ENCODE measurements at regions not wholly inside any gene's neighbourhood (a gene's known extent, or its start where the extent isn't known, plus 50 kb on each side); places are given as distances from the start of the nearest gene placed in this dataset.

- DNase-seq = no peak
These were observed 159.9 kb downstream of the PCDH7 start for GRCh38 chr4:30879855-30880598.

- no peak for DNase-seq
These were observed 161.8 kb downstream of the PCDH7 start for GRCh38 chr4:30881985-30882384.

GRCh38 chr4:30882443-30882842 is 162.3 kb downstream of the PCDH7 start:
- DNase-seq = no peak

DNA sequence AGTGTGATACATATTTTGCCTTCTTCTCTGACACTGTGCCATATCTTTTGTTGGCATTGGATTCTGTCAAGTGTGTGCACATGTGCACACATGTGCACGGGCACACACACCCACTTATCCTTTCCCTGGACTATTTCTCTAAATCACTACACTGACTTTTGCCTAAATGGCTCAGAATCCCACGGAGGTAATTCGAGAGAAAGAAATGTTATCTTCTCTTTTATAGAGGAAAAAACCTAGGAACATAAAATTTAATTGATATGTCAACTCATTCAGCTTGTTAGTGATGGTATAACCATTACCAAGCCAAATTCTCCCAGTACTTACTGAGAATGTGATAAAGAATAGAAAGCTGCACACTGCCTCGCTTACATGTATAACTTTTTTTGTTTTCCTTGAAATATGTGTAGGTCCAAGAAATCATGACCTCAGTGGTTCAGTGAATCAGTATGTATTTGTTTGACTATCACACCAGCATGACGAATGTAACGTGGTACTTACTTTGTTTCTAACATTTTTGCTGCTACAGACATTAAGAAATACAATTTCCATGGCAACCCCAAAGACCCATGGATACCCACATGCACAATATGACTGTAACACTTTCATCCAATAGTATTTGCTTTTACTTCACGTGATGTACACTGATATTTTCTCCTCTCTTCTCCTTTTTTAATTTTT is 163.0 kb downstream of the PCDH7 start:
- DNase-seq = no peak

DNA sequence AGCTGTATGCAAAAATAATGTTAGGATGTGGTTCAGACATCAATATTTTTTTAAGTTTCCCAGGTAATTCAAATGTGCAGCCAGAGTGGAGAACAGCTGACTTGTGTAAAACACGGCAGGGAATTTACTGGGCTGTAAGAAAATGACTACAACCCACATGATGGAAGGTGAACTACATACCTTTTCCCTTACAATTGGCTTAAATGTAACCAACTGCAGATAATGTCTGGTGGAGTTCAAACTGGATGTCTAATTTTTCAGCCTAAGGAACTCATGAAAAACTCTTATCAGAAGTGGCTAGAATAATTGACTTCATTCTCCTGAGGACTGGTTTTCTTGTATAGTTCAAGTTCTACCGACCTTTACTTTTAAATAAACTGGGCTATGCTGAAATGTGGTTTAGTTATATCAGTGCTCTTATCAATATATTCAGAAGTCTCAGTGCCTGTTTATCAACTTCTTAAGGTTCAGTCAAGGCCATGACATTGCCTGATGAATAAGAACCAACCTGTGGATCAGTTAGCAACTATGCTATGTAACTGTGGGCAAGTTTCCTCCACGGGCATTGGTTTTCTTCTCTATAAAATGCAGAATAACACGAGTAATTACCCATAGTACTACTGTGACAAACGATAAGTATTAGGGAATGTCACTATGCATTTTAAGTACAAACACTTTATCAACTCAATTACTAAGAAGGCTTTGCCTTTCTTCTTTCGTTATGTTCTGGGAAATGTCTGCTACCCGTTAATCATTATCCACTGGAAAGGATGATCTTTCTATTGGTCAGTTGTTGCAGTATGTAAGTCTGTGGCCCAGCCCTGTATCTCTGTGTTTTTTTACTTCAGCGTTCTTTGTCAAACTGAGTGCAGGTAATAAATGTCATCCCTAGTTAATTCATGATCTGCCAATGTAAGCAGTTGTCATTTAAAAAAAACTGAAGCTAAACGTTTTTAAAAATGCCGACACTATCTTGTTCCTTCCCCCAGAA is 181.6 kb downstream of the PCDH7 start:
- no peak for DNase-seq

DNA sequence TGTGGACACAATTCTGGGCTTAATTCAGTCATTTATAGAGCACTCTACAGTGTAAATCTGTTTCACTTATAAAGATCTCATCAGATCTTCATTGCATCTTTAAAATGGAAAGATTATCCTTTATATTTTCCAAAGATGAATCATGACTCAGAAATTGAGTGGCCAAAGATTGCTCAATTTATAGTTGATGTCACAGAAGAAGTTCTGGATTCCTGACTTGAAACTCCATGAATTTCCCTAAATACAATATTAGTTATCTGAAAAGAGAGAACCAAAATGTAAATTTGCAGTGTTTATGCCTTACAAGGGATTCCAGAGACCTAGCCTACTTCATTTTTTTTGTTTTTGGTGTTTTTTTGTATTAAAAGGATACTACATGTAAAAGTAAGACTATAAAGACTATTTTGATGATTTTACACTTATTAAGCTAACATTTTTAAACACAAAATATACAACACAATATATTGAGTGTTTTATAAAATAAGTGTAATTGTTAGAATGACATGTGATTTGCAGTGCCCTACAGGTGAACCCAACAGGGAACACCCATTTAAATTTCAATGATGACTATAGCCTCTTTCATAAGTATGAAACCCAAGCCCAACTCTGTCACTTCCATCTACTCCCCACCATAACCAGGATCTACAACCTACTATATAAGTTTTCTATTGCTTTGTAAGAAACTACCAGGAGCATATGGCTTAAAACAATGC is 183.5 kb downstream of the PCDH7 start:
- DNase-seq = no peak

DNA sequence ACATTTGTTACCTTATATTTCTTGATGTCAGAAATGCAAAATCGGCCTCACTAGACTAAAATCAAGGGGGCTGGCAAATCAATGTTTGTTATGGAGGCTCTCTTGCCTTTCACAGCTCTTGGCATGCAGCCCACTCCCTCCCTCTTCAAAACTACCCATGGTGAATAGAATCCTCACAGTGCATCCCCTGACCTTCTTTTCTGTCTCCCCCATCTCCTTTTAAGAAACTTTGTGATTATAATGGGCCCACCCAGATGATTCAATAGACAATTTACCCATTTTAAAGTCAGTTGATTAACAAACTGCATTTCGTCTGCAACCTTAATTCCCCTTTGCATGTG is 184.0 kb downstream of the PCDH7 start:
- DNase-seq = no peak

DNA sequence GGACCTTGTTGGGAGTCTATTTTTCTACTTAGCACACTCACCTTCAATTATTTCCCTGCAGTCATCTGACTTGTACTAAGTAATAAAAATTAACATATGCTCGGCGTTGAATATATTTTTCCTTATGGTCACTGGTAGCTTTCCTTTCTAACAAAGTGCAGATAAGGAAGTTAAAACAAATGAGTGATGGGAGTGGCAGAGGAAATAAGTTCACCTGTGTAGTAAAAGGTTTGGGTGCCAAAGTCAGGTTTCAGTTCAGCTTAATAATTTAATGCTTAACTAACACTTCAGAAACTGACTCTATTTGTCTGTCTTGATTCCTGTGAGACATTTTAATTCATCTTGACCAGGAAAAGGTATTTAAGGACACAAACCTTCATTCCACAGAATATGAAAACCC is 184.4 kb downstream of the PCDH7 start:
- DNase-seq = no peak

GRCh38 chr4:30912098-30912714 is 192.0 kb downstream of the PCDH7 start:
- DNase-seq = no peak

GRCh38 chr4:30916337-30917274 is 196.4 kb downstream of the PCDH7 start:
- DNase-seq = no peak

DNA sequence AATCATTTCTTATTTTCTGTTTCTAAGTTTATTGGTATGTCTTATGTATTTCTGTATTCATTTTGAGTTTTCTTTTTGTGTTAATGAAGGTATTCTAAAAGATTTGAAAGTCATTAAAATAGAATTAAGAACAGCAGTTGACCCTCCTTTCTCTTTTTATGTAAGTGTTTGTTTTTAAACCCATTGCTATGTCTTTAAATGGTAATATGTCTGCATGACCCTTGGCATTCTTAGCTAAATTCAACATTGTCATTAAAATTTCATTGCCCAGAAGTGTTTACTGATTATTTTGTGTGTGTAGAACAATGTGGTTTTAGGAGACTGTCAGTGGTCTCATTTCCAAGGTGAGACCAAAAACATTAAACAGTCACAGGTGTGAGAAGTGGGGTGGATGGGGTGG is 197.8 kb downstream of the PCDH7 start:
- no peak for DNase-seq

- no peak for DNase-seq
These were observed 199.3 kb downstream of the PCDH7 start for GRCh38 chr4:30919458-30919857.

GRCh38 chr4:30920043-30920442 is 199.9 kb downstream of the PCDH7 start:
- no peak for DNase-seq

GRCh38 chr4:30922625-30923024 is 202.5 kb downstream of the PCDH7 start:
- no peak for DNase-seq

GRCh38 chr4:30924495-30924894 is 204.3 kb downstream of the PCDH7 start:
- no peak for DNase-seq

- DNase-seq = no peak
These were observed 209.5 kb downstream of the PCDH7 start for GRCh38 chr4:30929649-30930048.

DNA sequence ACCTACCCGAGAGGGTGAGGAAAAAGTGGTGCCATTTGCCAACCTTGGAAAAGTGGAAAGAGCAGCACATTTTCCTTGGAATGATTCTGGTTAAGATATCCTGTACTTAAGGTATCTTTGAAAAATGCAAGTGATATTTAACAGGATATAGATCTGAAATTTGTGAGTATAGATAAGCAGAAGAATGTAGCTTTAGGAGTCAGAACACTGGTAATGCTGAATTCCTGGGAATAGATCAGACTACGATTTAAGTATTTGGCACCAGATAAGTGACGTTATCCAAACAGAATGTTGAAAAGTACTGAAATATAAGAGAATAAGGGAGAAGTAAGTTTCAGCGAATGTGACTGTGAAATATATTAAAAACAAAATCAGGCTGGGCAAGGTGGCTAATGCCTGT is 210.1 kb downstream of the PCDH7 start:
- DNase-seq = no peak

DNA sequence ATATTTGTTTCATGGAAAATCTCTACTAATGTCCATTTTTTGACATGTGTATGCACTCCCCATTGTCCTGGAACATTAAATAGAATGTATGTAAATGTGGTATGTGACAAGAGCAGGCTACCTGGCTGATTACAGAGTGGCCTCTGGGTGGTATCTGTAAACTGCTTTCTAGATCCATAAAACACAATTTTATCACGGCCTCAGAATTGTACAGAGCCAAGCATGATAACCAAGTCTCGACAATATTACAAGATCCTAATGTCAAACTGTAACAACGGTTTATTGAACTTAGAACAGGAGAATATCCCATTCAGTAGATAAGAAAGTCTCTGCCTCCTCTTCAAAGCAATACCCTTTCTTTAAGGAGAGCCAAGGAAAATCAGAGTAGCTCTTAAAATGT is 212.4 kb downstream of the PCDH7 start:
- DNase-seq = no peak

GRCh38 chr4:30939069-30939468 is 218.9 kb downstream of the PCDH7 start:
- DNase-seq = no peak

GRCh38 chr4:30939684-30940083 is 219.5 kb downstream of the PCDH7 start:
- DNase-seq = no peak

DNA sequence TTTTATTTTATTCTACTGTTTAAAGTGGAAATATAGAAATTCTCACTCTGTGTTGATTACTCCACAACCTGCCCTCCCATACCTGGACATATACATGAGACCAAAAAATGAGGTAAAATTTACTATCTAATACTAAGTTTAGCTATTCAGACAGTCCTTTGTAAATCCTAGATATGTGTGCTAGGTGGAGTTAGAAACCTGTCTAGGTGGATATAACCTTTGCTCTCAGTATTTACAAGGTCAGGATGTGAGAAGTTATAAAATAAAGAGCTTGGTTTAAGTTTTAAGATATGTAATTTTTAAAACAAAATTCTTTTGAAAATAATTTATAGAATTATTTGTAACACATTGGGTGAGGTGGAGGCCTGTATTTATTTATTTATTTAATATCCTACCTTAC is 221.5 kb downstream of the PCDH7 start:
- no peak for DNase-seq

All from CD4-positive, alpha-beta T cell treated with Interleukin-21 for 1 hour (primary cell).